ENCODE measurements at regions not wholly inside any gene's neighbourhood (a gene's known extent, or its start where the extent isn't known, plus 50 kb on each side); places are given as distances from the start of the nearest gene placed in this dataset.
"Not testable (repeated sequence)": the region's sequence is repeated elsewhere in the genome, so short reads cannot be mapped to it uniquely, and the experiment has no call there.

DNA sequence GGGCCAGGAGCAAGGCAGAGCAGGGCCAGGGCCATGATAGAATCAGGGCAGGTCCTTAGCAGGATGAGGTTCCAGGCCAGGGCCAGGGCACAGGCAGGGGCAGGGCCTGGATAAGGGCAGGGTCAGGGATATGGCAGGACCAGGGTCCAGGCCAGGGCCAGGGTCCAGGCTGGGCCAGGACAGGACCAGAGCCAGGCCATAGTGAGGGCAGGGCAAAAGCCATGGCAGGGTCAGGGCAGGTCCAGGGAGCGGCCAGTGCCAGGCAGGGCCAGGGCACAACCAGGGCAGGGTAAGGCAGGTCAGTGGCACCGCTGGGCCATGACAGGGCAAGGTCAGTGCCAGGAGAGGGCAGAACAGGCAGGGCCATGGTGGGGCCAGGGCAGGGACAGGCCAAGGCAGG, 152.2 kb downstream of the LIPI start:
- no peaks in the 10 kb centered on the region for H3K36me3 ChIP-seq
- H3K4me3 ChIP-seq = no peak overlapping the region
- intact Hi-C loops (cut with DNase I) = no loop called here
- TF ChIP-seq, protein P1, sequence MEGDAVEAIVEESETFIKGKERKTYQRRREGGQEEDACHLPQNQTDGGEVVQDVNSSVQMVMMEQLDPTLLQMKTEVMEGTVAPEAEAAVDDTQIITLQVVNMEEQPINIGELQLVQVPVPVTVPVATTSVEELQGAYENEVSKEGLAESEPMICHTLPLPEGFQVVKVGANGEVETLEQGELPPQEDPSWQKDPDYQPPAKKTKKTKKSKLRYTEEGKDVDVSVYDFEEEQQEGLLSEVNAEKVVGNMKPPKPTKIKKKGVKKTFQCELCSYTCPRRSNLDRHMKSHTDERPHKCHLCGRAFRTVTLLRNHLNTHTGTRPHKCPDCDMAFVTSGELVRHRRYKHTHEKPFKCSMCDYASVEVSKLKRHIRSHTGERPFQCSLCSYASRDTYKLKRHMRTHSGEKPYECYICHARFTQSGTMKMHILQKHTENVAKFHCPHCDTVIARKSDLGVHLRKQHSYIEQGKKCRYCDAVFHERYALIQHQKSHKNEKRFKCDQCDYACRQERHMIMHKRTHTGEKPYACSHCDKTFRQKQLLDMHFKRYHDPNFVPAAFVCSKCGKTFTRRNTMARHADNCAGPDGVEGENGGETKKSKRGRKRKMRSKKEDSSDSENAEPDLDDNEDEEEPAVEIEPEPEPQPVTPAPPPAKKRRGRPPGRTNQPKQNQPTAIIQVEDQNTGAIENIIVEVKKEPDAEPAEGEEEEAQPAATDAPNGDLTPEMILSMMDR (IDR thresholded peaks at IDR 0.05) = no peak
- TF ChIP-seq POLR2A (IDR thresholded peaks at IDR 0.05) (no peak), EP300 (IDR thresholded peaks at IDR 0.05) (no peak)
- H3K27me3 ChIP-seq = no peaks in the 10 kb centered on the region
- no peaks in the 10 kb centered on the region for H3K9me3 ChIP-seq
- 90 to 100% (median 98%) methylated on average over 1 to 2 of the region's 2 CpGs for WGBS, 3 donors
- H3K4me1 ChIP-seq (ENCODE audit: insufficient read depth) = peaks cover 2% of the 10 kb centered on the region
- DNase-seq = no peak
- H3K27ac ChIP-seq = no peak overlapping the region

DNA sequence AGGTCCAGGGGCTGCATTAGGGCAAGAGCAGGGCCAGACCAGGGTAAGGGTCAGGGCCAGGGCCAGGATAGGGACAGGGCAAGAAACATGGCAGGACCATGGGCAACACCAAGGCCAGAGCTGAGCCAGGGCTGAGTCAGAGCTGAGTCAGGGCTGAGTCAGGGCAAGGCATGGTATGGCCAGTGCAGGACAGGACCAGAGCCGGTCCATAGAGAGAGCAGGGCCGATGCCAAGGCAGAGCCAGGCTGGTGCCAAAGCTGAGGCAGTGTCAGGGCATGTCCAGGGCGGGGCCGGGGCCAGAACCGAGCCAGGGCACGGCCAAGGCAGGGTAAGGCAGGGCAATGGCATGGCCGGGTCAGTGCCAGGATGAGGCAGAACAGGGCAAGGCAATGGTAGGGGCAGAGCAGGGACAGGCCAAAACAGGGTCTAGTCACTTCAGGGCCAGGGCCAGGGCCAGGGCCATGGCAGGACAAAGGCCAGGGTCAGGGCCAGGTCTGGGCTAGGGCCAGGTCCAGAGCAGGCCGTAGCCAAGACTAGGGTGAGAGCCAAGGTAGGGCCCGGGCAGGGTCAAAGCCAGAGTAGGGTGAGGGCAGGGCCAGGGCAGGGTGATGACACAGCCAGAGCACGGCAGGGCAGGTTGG, 152.8 kb downstream of the LIPI start:
- DNase-seq; H3K27ac ChIP-seq; intact Hi-C loops (cut with DNase I); H3K27me3 ChIP-seq; H3K4me1 ChIP-seq (ENCODE audit: insufficient read depth); H3K4me3 ChIP-seq; H3K9me3 ChIP-seq; H3K36me3 ChIP-seq: not testable (repeated sequence)
- WGBS, 3 donors = 89 to 97% (median 93%) methylated on average over 8 to 10 of the region's 10 CpGs

DNA sequence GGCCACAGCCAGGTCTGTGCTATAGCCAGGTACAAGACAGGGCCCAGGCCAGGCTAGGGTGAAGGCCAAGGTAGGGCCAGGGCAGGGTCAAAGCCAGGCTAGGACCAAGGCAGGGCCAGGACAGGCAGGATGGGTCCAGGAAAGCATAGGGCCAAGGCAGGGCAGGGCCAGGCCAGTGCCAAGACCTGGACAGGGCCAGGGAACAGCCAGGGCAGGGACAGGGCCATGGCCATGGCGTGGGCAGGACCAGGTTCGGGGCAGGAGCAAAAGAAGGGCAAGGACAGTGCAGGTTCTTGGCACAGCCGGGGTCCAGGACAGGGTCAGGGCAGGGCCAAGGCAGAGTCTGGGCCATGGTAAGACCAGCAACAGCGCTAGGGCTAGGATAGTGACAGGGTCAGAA, 153.4 kb downstream of the LIPI start:
- H3K4me3 ChIP-seq = no peak overlapping the region
- no peak for DNase-seq
- WGBS, 3 donors = 86 to 97% (median 96%) methylated on average over 4 of the region's 4 CpGs

DNA sequence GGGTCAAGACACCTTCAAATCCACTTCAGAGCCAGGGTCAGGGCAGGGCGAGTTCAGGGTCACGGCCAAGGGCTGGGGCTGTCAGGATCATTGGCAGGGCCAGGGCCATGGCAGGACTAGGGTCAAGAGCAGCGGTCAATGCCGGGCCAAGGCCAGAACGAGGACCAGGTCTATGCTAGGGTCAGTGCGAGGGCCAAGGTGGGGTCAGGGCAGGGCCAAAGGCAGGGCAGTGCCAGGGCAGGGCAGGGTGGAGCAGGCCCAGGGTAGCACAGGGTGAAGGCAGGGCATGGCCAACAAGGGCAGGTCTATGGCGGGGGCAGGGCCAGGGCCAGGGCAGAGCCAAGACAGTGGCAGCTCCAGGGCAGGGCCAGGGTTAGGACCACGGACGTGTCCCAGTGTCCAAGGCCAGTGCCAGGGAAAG, 154.0 kb downstream of the LIPI start:
- intact Hi-C loops (cut with DNase I) = no loop called here
- H3K27me3 ChIP-seq = no peaks in the 10 kb centered on the region
- no peak for TF ChIP-seq EP300 (IDR thresholded peaks at IDR 0.05)
- TF ChIP-seq, protein P1 (IDR thresholded peaks at IDR 0.05) = no peak
- no peak for TF ChIP-seq POLR2A (IDR thresholded peaks at IDR 0.05)
- no peaks in the 10 kb centered on the region for H3K9me3 ChIP-seq
- 91 to 97% (median 96%) methylated on average over 9 of the region's 9 CpGs for WGBS, 3 donors
- H3K27ac ChIP-seq = no peak overlapping the region
- H3K4me1 ChIP-seq (ENCODE audit: insufficient read depth) = peaks cover 2% of the 10 kb centered on the region
- H3K36me3 ChIP-seq = no peaks in the 10 kb centered on the region
- DNase-seq = no peak
- no peak overlapping the region for H3K4me3 ChIP-seq

More for the DNA sequence above, 153.4 kb downstream of the LIPI start:
- no peaks in the 10 kb centered on the region for H3K36me3 ChIP-seq
- H3K27me3 ChIP-seq = no peaks in the 10 kb centered on the region
- no peak overlapping the region for H3K27ac ChIP-seq
- no peak for TF ChIP-seq POLR2A (IDR thresholded peaks at IDR 0.05)
- TF ChIP-seq, protein P1 (IDR thresholded peaks at IDR 0.05) = no peak
- no peak for TF ChIP-seq EP300 (IDR thresholded peaks at IDR 0.05)
- H3K9me3 ChIP-seq = no peaks in the 10 kb centered on the region
- intact Hi-C loops (cut with DNase I) = no loop called here
- peaks cover 2% of the 10 kb centered on the region for H3K4me1 ChIP-seq (ENCODE audit: insufficient read depth)

DNA sequence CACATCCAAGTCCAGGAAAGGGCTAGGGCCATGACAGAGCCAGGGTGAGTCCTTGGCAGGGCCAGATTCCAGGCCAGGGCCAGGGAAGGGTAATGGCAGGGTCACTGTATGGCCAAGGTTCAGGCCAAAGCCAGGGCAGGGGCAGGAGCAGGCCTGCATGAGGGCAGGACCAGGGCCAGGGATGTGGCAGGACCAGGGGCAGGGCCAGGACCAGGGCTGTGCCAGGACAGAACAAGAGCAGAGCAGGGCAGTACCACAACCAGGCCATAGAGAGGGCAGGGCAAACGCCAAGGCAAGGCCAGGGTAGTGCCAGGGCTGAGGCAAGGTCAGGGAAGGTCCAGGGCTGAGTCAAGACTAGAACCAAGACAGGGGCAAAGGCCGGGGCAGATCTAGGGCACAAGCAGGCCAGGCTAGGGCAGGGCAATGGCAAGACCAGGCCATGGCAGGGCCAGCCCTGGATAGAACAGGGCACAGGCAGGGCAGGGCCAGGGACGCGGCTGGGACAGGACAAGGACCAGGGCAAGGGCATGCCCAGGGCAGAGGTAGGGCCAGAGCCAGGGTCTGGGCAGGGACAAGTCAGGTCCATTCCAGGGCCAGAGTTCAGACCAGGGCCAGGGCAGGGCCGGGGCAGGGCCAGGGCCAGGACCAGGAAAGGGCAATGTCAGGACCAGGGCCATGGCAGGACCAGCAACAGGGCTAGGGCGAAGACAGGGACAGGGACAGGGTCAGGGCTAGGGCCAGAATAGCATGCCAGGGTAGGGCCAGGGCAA, 154.8 kb downstream of the LIPI start:
- H3K4me1 ChIP-seq (ENCODE audit: insufficient read depth); H3K36me3 ChIP-seq; H3K27me3 ChIP-seq; H3K9me3 ChIP-seq; H3K27ac ChIP-seq; H3K4me3 ChIP-seq; intact Hi-C loops (cut with DNase I); DNase-seq: not testable (repeated sequence)
- WGBS, 3 donors = 94 to 97% (median 97%) methylated on average over 5 to 6 of the region's 6 CpGs

Data from ovary (tissue), 7 donors.